Middle frontal gyrus (tissue), 1 donor: ENCODE measurements at regions not wholly inside any gene's neighbourhood (a gene's known extent, or its start where the extent isn't known, plus 50 kb on each side); places are given as distances from the start of the nearest gene placed in this dataset.
"Not testable (repeated sequence)": the region's sequence is repeated elsewhere in the genome, so short reads cannot be mapped to it uniquely, and the experiment has no call there.

ENCODE experiments used
- DNase-seq: peaks from one replicate; pipeline ENCODE4 v3.0.0-alpha.2; 2015; ENCODE audit warnings: low spot score; ENCODE audit errors: extremely low spot score

DNA sequence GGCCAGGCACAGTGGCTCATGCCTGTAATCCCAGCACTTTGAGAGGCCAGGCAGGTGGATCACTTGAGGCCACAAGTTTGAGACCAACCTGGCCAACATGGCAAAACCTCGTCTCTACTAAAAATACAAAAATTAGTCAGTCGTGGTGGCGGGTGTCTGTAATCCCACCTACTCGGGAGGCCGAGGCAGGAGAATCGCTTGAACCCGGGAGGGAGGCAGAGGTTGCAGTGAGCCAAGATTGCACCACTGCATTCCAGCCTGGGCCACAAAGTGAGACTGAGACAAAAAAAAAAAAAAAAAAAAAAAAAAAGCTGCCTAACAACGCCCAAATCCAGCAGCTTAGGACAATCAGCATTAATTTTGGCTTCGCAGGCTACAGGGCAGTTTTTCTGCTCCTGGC, 167.1 kb downstream of the GOSR1 start:
- not testable (repeated sequence) for DNase-seq

DNA sequence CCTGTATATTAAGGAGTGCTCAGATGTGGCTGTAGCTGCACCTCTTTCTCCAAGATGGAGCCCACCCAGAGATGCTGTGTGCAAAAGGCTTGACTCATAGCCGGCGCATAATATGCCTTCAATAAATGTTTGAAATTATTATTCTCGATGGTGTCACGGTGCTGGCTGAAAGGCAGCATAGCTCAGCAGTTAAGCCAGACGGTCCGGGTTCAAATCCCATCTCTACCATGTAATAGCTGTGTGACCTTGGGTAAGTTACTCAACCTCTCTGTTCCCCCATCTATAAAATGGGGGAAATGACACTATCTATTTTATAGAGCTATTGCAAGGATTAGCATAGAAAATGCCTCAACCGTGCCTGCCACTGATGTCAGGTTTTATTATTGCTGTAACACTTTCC, 164.2 kb downstream of the GOSR1 start:
- not testable (repeated sequence) for DNase-seq

DNA sequence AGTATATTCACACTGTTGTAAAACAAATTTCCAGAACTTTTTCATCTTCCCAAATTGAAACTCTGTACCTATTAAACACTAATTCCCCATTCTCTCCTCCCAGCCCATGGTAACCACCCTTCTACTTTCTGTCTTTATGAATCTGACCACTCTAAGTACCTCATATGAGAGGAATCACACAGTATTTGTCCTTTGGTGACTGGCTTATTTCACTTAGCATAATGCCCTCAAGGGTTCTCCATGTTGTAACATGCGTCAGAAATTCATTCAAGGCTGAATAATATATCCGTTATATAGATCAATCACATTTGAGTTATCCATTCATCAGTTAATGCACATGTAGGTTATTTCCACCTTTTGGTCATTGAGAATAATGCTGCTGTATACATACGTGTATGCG, 162.2 kb downstream of the GOSR1 start:
- not testable (repeated sequence) for DNase-seq

DNA sequence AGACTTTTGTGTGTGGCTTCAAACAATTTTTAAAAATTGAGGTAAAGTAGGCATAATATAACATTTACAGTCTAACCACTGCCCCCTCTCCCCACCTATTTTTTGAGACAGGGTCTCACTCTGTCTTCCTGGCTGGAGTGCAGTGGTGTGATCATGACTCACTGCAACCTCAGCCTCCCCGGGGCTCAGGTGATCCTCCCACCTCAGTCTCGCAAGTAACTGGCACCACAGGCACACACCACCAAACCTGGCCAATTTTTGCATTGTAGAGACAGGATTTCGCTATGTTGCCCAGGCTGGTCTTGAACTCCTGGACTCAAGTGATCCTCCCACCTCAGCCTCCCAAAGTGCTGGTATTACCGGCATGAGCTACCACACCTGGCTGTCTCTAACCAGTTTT, 161.8 kb downstream of the GOSR1 start:
- not testable (repeated sequence) for DNase-seq

DNA sequence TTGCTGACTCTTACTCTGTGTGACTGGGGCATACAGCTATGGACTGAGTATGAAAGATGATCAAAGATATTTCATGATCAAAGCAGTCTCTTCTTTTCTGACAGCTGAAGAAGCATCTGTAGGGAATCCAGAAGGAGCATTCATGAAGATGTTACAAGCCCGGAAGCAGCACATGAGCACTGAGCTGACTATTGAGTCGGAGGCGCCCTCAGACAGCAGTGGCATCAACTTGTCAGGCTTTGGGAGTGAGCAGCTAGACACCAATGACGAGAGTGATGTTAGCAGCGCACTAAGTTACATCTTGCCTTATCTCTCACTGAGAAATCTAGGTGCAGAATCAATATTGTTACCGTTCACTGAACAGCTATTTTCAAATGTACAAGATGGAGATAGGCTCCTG, 154.4 kb downstream of the GOSR1 start:
- not testable (repeated sequence) for DNase-seq

DNA sequence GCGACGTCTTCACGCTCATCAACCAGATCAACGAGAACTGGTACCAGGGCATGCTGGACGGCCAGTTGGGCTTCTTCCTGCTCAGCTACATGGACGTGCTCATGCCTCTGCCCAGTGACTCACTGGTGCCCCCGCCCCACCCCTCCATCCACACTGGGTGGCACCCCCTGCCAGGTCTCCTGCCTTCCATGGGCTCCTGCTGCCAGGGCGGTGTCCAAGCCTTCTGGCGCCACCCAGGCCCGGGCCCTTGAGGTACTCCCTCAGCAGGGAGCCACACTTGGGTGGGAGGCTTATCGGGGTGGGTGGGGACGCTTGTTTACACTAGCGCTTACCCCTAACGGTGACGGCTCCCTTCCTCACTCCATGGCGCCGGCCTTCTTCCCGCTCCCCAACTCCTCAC, 148.2 kb downstream of the GOSR1 start:
- DNase-seq, result not testable (repeated sequence)

DNA sequence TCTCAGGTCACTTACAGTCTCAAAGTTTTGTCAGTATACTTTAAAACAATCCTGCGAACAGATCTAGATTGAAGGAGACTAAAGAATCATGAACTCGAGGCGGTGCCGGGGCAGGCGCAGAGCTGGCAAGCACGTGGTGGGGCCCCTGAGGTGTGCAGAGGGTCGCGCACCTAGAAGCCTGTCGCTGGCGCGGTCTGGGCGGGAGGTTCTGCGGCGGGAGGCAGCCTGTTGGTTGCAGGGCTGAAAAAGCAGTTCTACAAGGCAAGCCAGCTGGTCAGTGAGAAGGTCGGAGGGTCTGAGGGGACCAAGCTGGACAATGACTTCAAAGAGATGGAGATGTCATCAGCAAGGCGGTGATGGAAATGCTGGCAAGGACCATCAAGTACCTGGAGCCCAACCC, 147.0 kb downstream of the GOSR1 start:
- DNase-seq, result not testable (repeated sequence)

DNA sequence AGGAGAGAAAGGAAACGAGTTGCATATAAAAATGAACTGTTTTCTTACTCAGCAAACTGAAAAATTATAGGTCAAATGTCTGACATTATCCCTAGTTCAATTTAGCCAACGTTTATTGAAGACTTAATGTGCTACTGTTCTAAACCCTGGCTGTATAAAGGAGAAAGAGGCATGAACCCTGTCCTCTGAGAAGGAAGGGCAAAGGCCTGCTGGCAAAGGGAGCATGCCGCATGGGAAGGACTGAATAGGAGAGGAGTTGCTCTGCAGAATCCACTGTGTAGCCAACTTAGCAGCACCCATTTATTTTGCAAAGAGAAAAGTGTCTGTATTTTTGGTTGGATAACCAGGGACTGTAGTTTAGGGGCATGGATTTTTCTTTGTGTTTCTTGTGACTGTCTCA, 132.5 kb downstream of the GOSR1 start:
- DNase-seq, result not testable (repeated sequence)

DNA sequence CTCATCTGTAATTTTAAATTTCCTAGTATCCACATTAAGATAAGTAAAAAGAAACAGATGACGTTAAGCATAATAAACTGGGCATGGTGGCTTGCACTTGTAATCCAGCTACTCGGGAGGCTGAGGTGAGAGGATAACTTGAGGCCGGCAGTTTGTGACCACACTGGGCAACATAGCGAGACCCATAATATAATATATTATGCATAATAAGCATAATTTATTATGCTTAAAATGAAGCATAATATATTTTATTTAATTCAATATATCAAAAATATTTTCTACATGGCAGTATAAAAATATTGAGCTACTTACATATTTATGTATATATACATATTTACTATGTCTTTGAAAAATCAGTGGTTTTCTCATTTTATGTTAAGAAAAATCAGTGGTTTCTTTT, 128.3 kb downstream of the GOSR1 start:
- DNase-seq, result no peak

DNA sequence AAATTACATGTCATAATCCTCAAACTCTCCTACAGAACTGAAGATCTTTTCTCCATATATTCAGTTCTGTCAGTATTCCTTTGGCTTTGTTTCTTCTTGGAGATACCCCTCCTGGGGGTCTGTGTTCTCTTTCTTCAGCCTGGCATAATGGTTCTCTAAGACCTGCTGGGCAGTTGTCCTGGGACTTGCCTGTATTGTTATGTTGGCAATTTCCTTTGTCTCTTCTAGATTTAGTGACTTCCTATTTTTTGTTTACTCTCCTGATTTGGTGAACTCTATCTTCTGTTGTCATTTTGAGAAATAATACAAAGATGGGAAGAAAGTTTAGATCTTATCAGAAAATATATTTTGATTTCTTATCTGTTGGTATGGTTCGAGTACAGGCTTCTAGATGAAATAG, 127.8 kb downstream of the GOSR1 start:
- DNase-seq, result no peak

DNA sequence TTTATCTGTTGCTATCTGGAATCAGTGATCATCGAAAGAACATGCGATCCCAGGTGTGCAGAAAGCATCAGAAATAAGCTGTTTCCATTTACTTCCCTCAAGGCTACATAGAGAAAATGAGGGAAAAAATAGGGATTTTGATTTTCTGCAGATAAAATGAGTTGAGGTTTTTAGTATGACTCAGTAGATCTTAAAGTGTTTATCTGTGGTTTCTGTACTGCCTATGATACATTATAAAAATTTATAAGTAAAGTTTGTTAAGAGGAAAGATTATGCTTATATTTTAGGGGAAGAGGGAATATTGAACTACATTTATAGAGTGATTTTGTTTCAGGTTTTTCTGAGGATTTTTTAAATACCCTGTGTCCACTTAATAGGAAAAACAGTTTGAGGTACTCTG, 125.2 kb downstream of the GOSR1 start:
- not testable (repeated sequence) for DNase-seq

DNA sequence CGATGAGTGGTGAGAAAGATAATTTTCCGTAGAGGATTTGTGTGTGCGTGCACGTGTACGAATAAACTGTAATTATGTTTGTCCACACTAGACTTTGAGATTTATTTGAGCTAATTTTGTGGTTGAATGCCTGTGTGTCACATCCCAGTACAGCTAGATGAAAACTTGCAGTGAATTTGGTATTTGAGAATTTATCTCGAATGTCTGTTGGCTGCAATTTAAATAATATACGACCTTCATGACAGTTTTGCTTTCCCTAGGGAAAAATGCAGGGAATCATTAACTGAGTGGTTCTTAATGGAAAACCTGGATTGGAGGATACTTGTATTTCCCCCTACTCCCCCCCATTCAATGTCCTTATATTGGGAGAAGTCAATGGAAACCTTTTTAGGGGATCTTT, 124.8 kb downstream of the GOSR1 start:
- not testable (repeated sequence) for DNase-seq

DNA sequence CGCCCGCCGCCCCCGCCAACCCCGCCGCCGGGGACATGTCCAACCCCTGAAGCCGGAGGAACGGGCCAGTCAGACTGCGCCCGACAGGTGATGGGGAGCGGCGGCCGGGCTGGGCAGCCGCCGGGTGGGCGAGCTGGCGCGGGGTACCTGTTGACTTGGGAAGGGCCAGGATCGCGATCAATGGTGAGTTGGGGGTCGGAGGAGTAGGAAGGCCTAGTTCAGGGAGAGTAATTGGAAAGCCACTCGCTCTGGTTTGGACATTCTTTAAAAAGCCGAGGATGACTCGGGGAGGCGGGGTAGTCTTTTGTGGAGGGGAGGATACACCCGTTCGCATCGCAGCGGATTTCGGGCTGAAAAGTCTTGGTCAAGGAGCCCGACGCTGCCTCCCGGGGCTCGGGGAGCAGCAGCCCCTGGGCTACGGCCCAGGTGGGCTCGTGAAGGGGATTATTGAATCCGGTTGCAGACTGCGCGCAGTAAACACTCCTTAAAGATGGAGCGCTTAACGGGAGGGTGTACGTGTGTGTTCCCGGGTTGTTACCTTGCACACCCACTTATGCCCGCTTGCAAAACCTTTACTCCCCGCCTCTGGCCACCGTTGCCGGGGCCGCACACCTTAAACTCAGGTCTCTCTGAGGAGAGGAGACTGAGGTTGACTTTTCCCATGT, 123.8 kb downstream of the GOSR1 start:
- no peak for DNase-seq

DNA sequence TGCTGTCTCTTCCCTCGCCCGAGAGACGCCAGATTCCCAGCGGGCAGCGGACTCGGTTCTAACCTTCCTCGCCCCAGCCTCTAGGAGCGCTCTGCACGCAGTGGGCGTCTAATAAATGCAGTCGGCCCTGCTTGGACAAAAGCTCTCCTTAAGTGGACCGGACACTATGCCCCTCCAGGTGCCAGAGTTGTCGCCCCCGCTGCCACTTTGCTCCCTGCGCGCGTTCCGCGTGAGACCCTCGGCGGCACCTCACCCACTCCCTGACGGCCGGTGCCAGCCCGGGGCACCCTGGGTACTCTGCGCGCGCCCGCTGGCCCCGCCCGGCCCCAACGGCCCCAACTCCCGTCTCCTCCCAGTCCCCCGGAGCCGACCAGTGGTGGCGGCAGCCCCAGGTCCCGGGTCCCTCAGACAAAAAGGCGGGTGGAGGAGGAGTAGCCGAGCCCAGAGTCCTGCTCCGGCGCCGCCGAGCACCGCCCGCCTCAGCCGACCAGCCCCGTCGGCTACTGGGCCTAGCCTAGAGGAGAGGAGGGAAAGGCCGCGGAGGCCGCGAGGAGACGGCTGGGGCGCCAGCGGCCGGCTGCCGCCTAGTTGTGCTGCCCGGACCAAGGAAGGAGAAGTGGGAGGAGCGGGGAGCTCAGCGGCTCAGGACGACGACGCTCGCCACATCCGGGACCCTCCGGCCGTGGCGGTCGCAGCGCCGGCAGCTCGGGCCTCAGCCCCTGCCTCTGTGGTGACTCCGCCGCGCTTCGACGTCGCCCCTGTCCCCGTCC, 123.0 kb downstream of the GOSR1 start:
- peak; percentile 32 for DNase-seq

DNA sequence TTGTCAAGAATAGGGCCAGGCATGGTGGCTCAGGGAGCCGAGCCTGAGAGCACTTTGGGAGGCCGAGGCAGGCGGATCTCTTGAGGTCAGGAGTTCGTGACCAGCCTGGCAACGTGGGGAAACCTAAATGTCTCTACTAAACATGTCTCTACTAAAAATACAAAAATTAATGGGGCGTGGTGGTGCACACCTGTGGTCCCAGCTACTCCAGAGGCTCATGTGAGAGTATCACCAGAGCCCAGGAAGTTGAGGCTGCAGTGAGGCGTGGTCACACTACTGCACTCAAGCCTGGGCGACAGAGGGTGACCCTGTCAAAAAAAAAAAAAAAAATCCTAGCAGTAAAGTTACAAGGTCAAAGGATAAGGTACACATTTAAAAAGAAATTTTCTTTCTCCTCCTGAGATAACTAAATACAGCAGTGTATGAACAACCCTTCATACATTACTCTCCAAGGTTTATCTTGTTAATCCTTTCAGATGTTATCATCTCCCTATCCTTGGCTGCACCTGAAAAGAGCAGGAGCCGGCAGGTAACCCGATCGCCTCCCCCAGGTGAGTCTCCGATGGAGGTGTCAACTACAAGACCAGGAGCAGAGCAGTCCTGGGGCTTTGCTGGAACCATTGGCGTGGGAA, 122.3 kb downstream of the GOSR1 start:
- no peak for DNase-seq

DNA sequence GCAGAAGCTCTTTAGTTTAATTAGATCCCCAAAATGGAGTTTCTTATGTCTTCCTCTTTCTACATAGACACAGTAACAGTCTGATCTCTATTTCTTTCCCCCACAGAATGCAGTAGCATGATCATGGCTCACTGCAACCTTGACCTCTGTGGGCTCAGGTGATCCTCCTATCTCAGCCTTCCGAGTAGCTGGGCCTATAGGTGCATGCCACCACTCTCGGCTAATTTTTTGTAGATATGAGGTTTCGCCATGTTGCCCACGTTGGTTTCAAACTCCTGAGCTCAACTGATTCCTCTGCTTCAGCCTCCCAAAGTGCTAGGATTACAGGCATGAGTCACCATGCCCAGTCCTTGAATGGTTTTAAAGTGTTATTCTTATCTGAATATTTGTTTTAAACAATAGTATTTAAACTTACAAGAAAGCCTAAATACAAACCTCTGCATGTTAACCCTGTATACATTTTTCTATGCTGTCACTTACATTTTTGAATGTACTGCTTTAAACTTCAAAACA, 120.6 kb downstream of the GOSR1 start:
- DNase-seq, result no peak

DNA sequence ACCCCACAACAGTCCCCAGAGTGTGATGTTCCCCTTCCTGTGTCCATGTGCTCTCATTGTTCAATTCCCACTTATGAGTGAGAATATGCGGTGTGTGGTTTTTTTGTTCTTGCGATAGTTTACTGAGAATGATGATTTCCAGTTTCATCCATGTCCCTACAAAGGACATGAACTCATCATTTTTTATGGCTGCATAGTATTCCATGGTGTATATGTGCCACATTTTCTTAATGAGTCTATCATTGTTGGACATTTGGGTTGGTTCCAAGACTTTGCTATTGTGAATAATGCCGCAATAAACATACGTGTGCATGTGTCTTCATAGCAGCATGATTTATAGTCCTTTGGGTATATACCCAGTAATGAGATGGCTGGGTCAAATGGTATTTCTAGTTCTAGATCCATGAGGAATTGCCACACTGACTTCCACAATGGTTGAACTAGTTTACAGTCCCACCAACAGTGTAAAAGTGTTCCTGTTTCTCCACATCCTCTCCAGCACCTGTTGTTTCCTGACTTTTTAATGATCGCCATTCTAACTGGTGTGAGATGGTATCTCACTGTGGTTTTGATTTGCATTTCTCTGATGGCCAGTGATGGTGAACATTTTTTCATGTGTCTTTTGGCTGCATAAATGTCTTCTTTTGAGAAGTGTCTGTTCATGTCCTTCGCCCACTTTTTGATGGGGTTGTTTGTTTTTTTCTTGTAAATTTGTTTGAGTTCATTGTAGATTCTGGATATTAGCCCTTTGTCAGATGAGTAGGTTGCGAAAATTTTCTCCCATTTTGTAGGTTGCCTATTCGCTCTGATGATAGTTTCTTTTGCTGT, 120.0 kb downstream of the GOSR1 start:
- DNase-seq, result not testable (repeated sequence)

DNA sequence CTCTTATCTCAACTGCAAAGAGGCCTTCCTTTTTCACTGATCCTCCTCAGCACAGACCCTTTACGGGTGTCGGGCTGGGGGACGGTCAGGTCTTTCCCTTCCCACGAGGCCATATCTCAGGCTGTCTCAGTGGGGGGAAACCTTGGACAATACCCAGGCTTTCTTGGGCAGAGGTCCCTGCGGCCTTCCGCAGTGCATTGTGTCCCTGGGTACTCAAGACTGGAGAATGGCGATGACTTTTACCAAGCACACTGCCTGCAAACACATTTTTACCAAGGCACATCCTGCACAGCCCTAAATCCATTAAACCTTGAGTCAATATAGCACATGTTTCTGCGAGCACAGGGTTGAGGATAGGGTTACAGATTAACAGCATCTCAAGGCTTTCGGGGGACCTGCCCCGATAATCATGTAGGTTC, 117.8 kb downstream of the GOSR1 start:
- not testable (repeated sequence) for DNase-seq

DNA sequence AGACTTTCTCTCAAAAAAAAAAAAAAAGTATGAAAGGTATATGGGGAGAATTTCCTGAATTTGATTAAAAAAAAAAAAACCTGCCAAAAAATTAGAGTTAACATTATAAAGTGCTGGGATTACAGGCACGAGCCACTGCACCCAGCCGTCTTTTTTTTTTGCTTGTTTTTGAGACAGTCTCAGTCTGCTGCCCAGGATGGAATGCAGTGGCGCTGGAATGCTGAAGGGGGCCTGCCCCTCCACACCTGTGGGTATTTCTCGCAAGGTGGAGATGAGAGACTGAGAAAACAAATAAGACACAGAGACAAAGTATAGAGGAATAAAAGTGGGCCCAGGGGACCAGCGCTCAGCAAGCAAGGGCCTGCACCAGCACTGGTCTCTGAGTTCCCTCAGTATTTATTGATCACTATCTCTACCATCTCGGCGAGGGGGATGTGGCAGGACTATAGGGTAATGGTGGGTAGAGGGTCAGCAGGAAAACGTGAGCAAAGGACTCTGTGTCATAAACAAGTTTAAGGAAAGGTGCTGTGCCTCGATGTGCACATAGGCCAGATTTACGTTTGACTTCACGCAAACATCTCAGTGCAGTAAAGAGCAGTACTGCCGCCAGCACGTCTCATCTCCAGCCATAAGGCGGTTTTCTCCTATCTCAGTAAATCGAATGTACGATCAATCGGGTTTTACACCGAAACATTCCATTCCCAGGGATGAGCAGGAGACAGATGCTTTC, 117.2 kb downstream of the GOSR1 start:
- no peak for DNase-seq

DNA sequence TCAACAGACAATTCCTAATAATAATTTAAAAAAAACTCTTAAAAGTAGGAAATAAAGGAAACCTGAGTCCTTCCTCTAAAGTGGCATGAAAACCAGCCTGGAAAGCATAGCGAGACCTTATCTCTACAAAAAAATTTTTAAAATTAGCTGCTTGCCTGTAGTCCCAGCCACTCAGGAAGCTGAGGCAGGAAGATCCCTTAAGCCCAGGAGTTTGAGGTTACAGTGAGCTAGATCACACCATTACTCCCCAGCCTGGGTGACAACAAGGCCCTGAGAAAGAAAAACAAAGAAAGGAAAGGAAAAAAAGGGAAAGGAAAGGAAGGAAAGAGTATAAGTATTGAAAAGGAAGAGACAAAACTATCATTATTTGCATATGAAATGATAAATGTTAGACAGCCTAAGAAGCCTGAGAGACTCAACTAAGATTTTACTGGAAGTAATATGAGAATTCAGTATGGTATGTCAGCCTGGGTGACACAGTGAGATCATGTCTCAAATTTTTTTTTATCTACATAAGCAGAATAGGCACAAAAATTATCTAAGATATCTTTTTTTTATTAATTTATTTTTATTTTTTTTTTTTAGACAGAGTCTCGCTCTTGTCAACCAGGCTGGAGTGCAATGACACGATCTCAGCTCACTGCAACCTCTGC, 113.0 kb downstream of the GOSR1 start:
- DNase-seq, result no peak
